Thoracic aorta (tissue), 2 donors: ENCODE measurements at regions not wholly inside any gene's neighbourhood (a gene's known extent, or its start where the extent isn't known, plus 50 kb on each side); places are given as distances from the start of the nearest gene placed in this dataset.
"Not testable (repeated sequence)": the region's sequence is repeated elsewhere in the genome, so short reads cannot be mapped to it uniquely, and the experiment has no call there.

Experiments used
- ATAC-seq: fragments of 150-250 bp; one replicate; pipeline ENCODE4 v1.8.0; 2017; ENCODE audit warnings: low read depth; ENCODE audit not compliant: insufficient number of reproducible peaks, low FRiP score
- DNase-seq: peaks from one replicate; pipeline ENCODE4 v3.0.0-alpha.2; 2020; ENCODE audit warnings: low spot score
- H3K27ac ChIP-seq, 2 donors: fragments of 200-600 bp; sonication (generic); 1 replicate in 1 of 2; 2 replicates in 1 of 2; pipeline ENCODE4 v1.5.1; 2016; ENCODE audit warnings: mild to moderate bottlenecking in 2 of 2, moderate library complexity in 2 of 2
- H3K27me3 ChIP-seq: fragments of 200-600 bp; sonication (generic); replicated peaks from 2 replicates; pipeline ENCODE4 v1.6.0; 2016; ENCODE audit warnings: mild to moderate bottlenecking; ENCODE audit not compliant: insufficient read depth
- H3K36me3 ChIP-seq: fragments of 200-600 bp; sonication (generic); one replicate; pipeline ENCODE4 v1.5.1; 2016
- H3K4me1 ChIP-seq, 2 donors: fragments of 200-600 bp; sonication (generic); 1 replicate in 1 of 2; 2 replicates in 1 of 2; pipeline versions ENCODE4 v1.5.1 to v1.6.0; 2016; ENCODE audit warnings: low read depth in 2 of 2, mild to moderate bottlenecking in 1 of 2; ENCODE audit not compliant: control insufficient read depth in 1 of 2
- H3K4me3 ChIP-seq: fragments of 200-600 bp; sonication (generic); 2 replicates; pipeline ENCODE4 v1.5.1; 2016; ENCODE audit warnings: mild to moderate bottlenecking
- H3K9me3 ChIP-seq: fragments of 200-600 bp; sonication (generic); 2 replicates; pipeline ENCODE4 v1.5.1; 2016
- CTCF ChIP-seq: fragments of 200-600 bp; sonication (generic); IDR thresholded peaks from one replicate; pipeline ENCODE4 v1.5.1; 2019; ENCODE audit warnings: antibody characterized with exemption

- Histone ChIP-seq H3K4me3 (no peak overlapping the region), H3K36me3 (no peaks in the 10 kb centered on the region), H3K27me3 (no peaks in the 10 kb centered on the region), H3K4me1 (no peaks in the 10 kb centered on the region), H3K27ac (no peak overlapping the region), H3K9me3 (no peaks in the 10 kb centered on the region)
- TF ChIP-seq CTCF = no peak
- ATAC-seq (no peak), DNase-seq (no peak)
Observed at GRCh38 chr17:6255322-6255721, 179.6 kb downstream of the AIPL1 start.

DNA sequence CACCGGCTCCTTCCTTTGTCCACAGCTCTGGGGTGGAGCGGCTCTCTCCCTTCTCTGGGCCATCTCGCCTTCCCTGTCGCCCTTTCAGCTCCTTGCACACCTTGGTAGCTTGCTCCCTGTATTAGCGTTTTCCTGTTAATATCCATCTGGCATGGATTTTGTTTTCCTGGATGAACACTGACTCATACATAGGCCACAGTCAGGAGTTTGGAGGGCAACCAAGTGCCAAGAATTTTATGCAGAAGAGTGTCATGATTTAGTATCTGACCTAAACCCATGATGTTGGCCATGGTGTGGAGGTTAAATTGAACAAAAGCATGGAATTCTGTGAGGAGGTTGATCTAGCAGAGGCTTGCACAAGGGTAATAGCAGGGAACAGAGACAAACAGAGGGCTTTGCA is 180.9 kb downstream of the AIPL1 start:
- no peak for ATAC-seq
- Histone ChIP-seq H3K27me3 (no peaks in the 10 kb centered on the region), H3K27ac (no peak overlapping the region), H3K4me1 (no peaks in the 10 kb centered on the region), H3K9me3 (no peaks in the 10 kb centered on the region), H3K36me3 (no peaks in the 10 kb centered on the region), H3K4me3 (no peak overlapping the region)
- no peak for DNase-seq
- no peak for TF ChIP-seq CTCF

DNA sequence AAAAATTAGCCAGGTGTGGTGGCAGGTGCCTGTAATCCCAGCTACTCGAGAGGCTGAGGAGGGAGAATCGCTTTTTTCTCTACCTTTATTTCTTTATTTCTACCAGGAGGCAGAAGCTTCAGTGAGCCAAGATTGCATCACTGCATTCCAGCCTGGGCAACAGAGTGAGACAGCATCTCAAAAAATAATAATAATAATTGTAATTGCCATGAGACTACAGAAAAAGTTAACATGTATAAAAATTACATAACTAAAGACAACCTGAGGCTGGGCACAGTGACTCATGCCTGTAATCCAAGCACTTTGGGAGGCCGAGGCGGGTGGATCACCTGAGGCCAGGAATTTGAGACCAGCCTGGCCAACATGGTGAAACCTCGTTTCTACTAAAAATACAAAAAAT is 181.5 kb downstream of the WSCD1 start:
- H3K27me3 ChIP-seq, H3K4me1 ChIP-seq, DNase-seq, H3K9me3 ChIP-seq, H3K27ac ChIP-seq, H3K36me3 ChIP-seq, ATAC-seq, H3K4me3 ChIP-seq: not testable (repeated sequence)

DNA sequence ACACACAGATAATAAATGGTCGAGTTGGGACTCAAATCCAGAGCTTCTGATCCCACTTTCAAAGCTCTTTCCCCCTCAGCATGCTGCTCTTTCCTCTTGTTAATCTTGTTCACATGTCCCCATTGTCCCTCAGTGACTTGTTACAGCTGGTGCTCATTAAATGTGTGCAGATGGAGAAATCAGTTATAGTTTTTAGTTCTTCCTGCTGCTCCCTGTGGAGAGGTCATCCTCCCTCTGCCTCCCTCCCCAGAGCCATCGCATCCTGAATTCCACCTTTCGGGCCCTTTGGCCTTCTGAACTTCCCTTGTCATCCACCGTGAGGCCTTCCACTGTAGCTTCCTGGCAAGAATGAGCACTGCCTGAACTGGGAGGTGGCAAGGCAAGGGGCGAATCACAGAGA is 179.6 kb downstream of the WSCD1 start:
- Histone ChIP-seq H3K9me3 (no peaks in the 10 kb centered on the region), H3K27ac (no peak overlapping the region), H3K4me3 (no peak overlapping the region), H3K36me3 (no peaks in the 10 kb centered on the region), H3K27me3 (no peaks in the 10 kb centered on the region), H3K4me1 (no peaks in the 10 kb centered on the region)
- no peak for ATAC-seq
- TF ChIP-seq CTCF = no peak
- no peak for DNase-seq

DNA sequence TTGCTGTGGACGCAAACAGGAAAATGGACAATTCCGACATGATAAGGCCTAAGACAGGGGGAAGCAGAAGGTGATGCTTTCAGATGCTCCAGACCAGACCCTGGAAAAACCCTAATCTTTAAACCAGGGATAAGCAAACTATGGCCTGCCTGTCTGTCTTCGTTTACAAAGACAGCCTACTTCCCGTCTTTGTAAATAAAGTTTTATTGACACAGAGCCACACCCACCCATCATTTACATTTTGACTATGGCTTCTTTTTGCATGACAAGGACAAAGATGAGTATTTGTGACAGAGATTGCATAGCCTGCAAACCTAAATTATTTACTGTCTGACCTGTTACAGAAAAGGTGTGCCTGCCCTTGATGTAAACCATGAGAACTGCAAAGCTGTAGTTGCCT is 177.9 kb downstream of the WSCD1 start:
- no peaks in the 10 kb centered on the region for H3K4me1 ChIP-seq
- DNase-seq (no peak), ATAC-seq (no peak)
- no peaks in the 10 kb centered on the region for H3K36me3 ChIP-seq
- no peaks in the 10 kb centered on the region for H3K27me3 ChIP-seq
- TF ChIP-seq CTCF = no peak
- H3K27ac ChIP-seq = no peak overlapping the region
- no peak overlapping the region for H3K4me3 ChIP-seq
- no peaks in the 10 kb centered on the region for H3K9me3 ChIP-seq

DNA sequence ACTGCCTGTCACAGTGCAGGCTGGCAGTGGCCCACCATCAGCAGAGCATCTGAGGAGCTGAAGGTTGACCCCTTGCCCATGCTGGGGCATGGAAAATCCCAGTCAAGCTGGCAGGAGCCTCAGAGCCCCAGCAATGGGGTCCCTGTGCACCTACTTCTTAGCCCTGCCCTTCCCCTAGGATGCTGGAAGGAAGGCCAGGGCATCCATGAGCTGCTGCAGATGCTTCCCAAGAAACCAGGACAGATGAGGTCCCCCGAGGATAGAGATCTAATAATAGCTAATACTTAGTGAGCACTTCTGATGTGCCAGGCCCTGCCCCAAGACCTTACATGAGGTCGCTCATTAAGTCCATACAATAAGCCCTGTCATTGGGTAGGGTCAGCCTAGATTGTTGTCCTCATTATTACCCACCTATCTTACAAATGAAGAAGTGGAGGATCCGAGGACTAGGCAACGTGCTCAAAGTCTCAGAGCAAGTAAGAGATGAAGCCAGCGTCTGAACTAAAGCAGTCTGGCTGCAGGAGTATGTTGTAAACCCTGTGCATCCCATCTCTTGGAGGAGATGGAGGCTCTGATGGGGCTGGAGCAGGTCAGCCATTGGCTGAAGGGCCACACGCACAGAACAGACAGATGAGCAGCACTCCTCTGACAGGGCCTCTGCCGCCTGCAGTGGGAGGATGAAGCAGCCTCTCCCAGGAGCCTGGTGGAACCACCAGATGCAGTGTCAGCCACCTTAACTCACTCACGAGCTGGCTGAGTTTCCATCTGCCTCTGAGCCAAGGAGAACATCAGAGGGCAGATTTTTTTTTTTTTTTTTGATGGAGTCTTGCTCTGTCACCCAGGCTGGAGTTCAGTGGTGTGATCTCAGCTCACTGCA is 175.4 kb downstream of the WSCD1 start:
- no peak for TF ChIP-seq CTCF
- Histone ChIP-seq H3K4me1 (no peaks in the 10 kb centered on the region), H3K4me3 (no peak overlapping the region), H3K36me3 (no peaks in the 10 kb centered on the region), H3K27ac (no peak overlapping the region), H3K9me3 (no peaks in the 10 kb centered on the region), H3K27me3 (no peaks in the 10 kb centered on the region)
- ATAC-seq (no peak), DNase-seq (no peak)
